IPS DF 4.7 (cell line): ENCODE measurements at regions not wholly inside any gene's neighbourhood (a gene's known extent, or its start where the extent isn't known, plus 50 kb on each side); places are given as distances from the start of the nearest gene placed in this dataset.

ENCODE experiments used
- DNase-seq: peaks from one replicate; pipeline ENCODE4 v3.0.0-alpha.2; 2013; ENCODE audit warnings: low spot score; ENCODE audit errors: extremely low read depth

- no peak for DNase-seq
These were observed 363.6 kb upstream of the CWC22 start for GRCh38 chr2:180370511-180371205.

DNA sequence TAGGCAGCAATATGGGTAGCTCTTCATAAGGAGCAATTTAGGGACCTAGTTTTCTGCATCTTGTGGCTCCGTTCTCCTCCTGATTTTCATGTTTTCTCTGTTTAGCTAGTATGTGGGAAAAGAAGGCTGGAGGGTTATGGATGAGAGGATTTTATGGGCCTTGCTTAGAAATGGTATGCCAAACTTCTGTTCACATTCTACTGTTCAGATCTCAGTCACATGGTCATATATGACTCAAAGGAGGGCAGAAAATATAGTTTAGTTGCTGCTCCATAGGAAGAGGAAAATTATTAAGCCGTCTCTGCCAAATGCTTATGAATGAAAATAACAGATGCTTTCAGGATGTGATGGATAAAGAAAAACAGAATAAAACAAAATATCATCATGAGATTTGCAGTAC is 361.8 kb upstream of the CWC22 start:
- DNase-seq: no peak

DNA sequence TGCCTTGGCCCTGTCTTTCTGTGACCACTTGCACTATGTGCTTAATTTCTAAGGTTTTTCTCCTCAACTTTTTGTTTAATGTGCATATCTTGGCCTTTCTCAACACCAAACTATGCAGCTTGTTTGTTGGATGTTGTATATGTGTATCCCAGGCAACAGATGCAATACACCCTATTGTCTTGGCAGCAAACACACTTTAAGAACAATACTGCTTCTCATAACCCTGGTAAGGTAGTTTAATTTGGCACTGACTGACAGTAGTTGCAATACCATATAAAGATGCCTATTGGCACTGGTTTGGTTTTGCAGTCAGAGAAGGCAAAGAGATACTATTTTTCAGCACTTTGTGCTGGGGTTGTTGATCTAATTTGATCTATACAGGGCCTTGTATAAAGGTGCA is 360.7 kb upstream of the CWC22 start:
- DNase-seq: no peak

GRCh38 chr2:180366481-180366880 is 359.4 kb upstream of the CWC22 start:
- no peak for DNase-seq

DNA sequence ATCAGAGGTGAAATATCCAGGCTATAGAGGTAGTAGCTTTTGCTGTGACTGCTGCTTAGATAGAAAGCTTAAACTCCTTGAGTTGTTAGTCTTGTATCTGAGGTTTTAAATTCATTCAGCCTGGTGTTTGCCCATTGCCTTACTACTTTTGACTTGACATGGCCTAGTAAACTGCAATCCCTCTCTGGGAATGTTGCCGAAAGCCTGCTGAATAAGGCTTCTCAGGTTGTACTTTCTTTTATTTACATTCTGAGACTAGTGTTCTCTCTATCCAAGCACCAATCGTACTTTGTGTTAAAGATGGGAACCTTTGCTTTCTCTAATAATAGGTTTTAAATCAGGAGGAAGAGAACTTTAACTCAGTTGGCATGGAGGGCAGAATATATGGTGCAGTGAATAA is 357.6 kb upstream of the CWC22 start:
- DNase-seq: no peak

- DNase-seq: no peak
These were observed 353.2 kb upstream of the CWC22 start for GRCh38 chr2:180360283-180360618.

DNA sequence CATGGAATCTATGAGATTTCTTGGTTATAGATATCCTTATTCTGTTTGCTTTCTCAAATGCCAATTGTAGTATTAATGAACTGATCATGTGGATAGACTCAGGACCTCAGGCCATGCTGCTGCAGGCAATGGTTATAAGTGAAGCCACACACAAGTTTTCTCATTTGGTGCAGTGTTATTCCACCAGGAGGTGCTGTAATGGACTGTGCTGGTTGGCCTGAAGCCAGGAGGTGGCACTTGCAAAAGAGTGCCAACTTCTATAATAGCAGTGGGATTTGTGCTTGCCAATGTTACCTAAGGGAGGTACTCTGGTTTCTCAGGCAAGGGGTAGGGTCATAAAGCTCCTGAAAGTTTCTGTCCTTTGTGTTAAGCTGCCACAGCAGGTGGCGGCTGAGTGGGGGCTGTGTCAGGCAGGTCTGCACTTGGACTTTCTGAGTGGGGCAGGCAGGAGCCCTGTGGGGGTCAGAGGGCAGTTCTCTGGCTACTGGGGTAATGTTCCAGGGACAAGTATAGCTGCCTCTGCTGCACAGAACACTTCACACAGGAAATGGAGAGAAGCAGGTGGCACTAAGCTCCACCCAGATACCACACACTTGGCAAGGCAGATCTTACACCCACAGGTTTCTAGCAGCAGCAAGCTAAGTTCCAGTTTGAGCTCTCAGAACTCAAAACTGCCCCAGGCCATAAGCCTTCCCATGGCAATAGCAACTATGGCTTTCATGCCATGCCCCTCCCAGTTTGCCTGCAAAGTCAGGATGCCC is 352.6 kb upstream of the CWC22 start:
- no peak for DNase-seq

GRCh38 chr2:180358458-180358857 is 351.4 kb upstream of the CWC22 start:
- DNase-seq: no peak

DNA sequence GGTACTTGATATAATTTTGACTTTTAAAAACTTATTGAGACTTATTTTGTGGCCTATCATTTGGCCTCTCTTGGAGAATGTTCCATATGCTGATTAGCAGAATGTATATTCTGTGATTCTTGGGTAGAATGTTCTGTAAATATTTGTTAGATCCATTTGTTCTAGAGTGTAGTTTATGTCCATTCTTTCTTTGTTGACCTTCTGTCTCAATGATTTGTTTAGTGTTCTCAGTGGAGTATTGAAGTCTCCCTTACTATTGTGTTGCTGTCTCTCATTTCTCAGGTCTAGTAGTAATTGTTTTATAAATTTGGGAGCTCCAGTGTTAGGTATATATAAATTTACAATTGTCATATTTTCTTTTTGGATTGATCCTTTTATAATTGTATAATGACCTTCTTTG is 349.6 kb upstream of the CWC22 start:
- no peak for DNase-seq

DNA sequence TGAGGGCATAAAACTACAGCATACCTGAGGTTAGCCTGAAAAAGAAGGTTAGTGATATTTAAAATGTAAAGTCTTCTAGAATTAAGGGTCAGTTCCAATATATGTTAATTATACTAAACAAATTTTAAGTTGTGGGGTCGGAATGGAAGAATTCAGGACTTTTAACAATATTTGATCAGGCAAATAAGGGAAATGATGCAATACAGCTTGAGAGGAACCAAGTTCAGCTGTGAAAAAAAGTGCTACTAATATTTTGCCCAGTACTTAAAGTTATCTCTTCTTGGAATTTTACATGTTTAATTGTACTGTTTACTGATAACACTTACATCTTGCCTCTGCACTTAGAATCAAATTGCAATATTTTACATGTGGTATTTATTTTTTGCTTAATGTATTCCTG is 345.5 kb upstream of the CWC22 start:
- DNase-seq: no peak

- DNase-seq: no peak
These were observed 342.7 kb upstream of the CWC22 start for GRCh38 chr2:180349809-180350208.

GRCh38 chr2:180343528-180344345 is 336.6 kb upstream of the CWC22 start:
- no peak for DNase-seq

GRCh38 chr2:180337136-180337535 is 330.0 kb upstream of the CWC22 start:
- DNase-seq: no peak

GRCh38 chr2:180336550-180336949 is 329.5 kb upstream of the CWC22 start:
- no peak for DNase-seq

DNA sequence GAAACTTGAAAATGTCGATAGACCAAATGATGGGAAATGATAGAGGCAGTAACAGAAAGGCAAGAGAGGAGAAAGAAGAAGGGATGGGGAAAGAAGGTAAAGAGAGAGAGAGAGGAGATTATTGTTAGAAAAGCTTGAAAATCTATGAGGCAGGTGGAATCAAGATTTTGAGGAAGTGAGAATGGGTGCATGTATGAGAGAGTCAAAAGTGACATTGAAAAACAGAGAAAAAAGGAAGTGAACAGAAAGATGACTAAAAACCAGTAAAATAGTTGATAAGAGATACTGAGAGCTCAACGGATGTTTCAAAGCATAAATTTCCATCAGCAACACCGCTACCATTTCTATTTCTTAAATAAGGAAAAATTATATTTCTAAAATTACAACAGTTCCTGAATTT is 327.4 kb upstream of the CWC22 start:
- no peak for DNase-seq

- no peak for DNase-seq
These were observed 321.8 kb upstream of the CWC22 start for GRCh38 chr2:180328795-180329422.

GRCh38 chr2:180327185-180327584 is 320.1 kb upstream of the CWC22 start:
- no peak for DNase-seq

DNA sequence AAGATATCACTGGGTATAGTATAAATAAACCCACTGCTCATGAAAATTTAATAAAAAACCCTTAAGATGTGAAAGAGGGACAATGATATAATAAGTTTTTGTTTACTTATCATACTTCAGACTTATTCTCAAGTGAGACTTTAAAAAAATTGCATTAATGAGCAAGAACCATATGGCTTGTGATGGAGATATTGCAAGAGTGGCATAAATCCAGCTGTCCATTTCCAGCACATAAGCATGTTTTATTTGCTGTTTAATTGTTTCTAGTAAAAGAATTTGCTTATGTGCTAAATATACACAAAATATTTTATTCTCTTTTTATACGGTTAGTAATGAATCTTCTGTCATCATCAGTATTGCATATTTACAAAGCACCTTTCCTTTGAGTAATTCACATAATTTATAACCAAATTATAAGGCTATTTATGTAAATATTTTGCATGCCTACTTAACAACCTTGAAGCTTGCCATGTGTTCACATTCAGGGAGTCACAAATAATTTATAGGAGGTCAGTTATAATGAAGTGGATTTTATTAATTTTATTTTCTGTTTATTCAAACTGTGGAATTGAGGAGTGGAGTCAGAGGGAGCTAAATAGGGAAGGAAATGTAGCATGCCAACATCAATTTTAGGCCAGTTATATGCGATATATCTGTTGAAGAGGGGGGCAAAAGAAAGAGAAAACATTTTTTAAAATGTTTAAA is 318.5 kb upstream of the CWC22 start:
- no peak for DNase-seq

DNA sequence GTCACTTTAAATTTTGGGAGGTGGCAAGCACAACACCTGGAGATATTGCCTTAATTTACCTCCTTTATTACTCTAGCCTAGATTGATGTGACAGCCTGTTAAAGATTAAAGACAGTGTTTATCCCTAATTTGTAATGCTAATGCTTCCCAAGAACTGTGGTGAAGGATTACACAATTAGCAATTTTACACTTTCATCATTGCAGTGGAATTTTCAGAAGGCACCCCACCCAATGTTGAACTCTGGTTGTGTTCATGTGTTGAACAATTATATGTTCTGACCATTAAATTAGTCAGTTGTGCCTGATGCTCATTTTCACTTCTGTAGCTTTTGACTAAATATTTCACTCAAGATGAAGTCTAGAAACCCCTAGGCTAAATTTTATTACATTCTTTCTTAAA is 317.1 kb upstream of the CWC22 start:
- DNase-seq: no peak

DNA sequence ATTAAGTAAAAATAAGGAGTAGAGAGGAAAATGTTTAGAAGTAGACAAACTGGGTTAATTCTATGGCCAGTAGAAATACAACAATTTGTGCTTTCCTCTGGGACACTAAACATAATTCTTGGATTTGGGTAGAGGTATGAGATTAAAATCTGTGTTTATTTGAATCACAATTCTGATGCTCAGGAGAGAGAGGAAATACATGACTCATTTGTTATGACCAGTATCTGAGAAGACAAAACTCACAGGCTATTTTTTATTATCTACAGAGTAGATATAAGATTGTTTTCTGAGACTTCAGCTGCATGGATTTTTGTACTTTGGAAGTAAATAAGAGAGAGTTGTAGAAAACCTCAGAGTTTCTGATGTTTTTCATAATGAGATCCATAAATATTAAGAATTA is 315.7 kb upstream of the CWC22 start:
- DNase-seq: no peak
